HG02642 (cell line): ENCODE measurements at regions not wholly inside any gene's neighbourhood (a gene's known extent, or its start where the extent isn't known, plus 50 kb on each side); places are given as distances from the start of the nearest gene placed in this dataset.

Experiments used
- ATAC-seq: cut with Tn5 transposase; IDR thresholded peaks from one replicate; pipeline ENCODE4 v1.9.1; 2021; ENCODE audit warnings: mild to moderate bottlenecking; ENCODE audit not compliant: unreplicated experiment, poor library complexity

DNA sequence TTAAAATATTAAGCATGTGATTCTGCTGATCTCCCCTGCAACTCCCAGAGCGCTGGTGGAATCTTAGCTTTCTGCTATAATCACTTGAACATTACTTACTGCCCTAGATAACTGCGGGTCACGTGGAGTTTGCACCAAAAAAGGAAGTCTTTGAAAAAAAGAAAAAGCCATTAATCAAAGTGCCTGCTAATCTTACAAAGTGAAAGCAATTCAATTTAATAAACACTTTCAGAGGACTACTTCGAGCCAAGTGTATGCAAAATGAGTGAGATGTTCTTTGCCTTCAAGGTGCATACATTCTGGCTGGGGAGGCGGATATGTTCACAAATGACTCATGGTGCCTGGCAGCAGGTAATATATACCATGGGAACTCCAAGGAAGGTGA lies 109.9 kb upstream of the GAP43 start:
- no peak for ATAC-seq

DNA sequence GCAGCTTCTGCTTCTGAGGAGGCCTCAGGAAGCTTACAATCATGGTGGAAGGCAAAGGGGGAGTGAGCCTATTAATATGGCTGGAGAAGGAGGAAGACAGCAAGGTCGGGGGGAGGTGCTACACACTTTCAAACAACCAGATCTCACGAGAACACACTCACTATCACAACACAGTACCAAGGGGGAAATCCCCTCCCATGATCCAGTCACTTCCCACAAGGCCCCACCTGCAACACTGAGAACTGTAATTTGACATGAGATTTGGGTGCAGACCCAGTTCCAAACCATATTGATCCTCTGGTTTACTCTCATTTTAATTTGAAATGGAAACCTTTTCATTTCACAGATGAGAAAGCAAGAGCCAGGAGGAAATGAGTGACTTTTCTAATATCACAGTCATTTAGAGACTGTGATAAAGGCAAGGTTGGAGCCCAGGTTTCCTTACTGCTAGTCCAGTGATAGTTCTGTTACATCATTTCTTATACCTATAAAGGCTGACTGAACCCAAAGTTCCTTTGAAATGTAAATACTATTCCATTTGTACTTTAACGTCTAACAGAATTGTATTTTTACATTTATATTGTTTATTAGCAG lies 105.8 kb upstream of the GAP43 start:
- peak; percentile 41 for ATAC-seq

DNA sequence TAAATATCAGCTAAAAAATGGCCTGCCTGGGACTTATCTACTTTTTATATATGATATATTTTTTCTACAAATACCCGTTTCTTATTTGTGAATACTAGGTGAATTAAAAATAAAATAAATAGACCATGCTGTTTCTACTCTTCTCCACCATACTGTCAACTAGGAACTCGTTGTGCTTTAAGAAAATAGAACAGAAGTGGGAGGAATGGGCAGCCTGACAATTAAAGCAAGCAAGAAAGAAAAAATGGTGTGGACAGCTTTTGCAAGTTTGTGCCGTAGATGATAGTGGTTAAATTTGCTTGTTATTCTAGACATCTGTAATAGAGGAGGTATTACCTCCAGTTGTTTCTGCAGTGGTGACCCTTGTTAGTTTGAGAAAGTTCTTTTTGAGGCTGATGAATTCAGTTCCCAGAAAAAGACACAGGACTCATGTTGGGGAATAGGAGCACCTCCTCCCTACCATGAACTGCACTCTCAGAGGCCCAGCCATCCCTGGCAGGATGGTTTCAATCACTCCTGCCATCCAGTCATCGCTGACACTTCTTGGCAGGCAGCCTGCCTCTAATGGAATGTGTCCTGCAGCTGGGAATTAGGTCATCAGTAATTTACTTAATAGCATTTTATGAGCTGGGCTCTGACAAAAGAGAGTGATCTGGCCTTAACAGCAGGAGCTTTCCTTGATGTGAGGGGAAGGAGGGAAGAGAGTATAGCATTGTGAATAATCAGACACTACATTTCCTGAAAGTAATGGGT lies 105.0 kb upstream of the GAP43 start:
- ATAC-seq, result no peak

DNA sequence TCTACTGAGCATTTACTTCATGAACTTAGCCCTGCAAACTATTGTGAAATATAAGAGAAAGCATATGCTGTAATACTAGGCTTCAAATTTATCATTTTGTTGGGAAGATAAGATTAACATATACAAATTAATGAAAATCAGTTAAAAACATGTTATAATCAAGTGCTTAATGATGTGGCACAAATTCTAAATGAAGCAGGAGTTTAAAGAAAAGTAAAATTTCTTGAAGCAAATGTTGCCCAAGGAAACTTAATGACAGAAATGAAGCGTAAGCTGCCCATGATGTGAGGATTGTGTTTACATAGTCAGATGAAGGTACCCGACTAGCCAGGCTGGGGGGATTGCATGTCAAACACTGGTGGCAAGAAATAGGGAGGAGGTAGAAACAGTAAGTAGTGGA lies 103.1 kb upstream of the GAP43 start:
- ATAC-seq, result no peak

DNA sequence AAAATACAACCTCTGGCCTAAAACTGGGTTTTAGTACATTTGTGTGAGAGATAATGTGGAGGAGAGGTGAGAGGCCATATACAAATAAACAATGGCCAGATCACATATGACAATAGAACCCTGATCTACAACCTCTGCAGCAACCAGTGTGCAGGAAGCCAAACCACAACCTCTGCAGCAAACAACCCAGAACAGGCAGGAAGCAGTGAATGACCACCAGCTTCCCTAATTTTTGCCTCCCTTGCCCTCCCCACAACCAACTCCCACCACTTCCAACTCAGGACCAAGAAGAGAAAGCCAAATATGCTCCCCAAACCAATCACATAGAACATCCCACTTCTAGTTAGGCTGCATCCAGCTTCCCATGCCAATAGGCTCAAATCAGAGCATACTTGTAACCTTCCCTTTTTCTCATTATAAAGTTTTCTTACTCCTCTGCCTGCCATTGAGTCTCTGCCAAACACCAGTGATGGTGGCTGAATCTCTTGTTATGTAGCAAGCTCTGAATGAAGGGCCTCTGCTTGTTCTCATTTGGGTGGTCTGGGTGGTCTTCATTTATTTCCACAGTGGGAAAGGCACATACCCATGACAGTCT lies 102.6 kb upstream of the GAP43 start:
- no peak for ATAC-seq

DNA sequence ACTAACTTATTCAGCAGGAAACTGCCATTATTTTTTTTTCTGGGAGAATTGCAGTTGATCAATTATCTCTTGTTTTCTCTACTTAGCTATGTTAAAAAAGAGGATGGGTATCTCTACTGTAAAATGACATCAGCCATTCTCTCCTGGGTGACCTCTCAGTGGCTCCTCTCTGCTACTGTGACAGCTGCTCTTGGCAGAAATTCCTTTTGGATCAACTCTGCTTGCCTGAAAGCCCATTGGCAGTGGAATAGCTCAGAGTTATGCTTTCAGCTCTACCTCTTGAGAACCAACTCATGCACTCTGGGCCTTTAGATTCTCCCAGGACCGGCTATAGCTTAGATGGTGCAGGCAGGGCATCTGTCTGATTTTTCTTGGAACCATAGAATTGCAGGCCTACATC lies 99.9 kb upstream of the GAP43 start:
- no peak for ATAC-seq

DNA sequence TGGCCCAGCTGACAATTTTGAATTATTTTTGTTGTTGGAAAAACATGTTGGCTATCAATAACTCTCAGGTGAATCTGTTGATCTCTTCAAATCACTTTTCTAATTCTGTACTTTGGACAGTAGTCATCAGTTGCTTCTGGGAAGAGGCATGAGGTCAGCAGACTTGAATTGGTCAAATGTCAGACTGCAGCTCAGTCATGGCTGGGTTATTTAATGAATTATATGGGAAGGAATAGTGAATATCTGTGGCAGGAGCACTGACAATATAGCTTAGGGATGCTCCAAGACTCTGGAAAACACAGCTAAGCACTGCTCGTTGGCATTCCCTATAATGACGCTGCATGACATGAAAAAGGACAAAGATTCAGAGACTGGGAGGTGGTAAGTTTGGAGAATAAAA lies 98.8 kb upstream of the GAP43 start:
- no peak for ATAC-seq

DNA sequence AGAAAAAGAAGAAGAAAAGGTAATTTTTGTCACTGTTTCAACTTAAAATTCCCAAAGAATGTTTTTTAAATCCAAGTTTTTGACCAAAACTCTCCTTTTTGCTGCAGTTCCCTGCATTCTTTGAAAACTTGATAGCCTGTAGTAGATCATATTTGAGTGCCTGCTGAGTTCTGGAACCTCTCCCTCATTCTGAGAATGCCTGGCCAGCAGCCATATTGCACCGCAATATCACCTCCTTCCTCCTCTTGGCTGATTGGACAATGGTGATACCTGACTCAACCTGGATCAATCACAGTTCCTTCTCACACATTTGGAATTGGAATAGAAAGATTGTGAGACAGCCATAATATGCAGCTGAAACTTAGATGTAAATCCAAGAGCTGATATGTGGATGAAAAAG lies 97.6 kb upstream of the GAP43 start:
- ATAC-seq, result no peak

DNA sequence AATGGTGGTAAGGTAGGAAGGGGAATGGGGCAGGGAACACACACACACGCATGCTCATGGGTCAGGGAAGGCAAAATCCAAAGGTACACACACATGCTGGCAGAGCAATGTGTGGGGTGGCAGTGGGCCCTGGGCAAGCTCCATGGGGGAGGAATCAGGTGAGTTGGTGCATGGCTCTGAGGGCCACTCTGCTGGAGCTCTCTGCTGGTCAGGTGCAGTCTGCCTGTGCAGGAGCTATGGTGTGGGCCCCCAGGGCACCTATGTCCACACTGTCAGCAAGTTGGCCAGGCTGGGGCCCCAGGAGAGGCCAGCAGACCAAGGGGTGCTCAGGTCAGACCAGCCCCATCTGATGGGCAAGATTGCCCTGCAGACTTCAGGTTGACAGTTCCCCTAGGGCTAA lies 90.1 kb upstream of the GAP43 start:
- no peak for ATAC-seq

DNA sequence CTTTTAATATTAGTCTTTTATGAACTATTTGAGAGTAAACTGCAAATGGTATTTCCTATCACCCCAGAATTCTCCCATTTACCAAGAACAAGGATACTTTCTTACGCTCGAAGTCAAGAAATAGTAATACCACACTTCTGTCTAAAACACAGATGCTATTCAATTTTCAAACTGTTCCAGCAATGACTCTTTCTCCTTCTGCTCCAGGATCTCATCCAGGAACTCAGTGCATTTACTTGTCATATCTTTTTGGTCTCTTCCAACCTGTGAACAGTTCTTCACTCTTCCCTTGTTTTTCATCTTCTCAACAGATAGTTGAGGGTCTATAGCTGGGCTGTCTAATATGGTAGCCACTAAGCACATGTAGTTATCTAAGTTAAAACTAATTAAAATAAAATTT lies 87.1 kb upstream of the GAP43 start:
- ATAC-seq, result no peak

DNA sequence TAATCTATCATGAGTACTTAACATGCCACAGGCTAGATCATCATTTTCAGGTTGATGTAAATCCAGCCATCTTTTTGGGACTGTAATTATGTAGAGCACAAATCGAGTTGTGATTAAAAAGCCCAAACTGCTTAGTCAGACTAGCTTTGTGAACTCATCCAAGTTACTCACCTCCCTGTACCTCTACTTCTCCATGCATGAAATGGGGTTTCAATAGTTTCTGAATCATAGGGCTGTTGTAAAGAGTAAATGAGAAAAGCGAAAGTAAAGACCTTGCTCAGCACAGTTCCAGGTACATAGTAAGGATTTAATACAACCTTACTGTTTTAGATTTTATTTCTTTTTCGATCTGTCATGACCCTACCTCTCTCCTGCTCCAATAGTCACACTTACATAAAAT lies 85.6 kb upstream of the GAP43 start:
- no peak for ATAC-seq

DNA sequence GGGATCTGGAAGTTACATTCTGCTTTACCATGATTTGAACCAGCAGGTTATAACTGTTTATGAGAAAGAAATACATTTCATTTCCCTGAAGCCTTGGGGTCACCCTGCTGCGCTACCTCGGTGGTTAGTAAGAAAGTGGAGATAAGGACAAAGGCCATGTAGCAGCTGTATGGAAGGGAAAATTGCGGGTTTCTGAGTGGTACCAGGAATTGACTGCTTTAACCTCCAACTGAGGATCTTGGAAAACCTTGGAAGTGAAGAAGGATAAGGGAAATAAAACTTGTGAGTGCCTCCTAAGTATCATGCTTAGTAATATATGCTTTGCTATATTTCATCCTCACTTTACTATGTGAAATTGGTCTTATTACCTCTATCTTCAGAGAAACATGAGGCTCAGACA lies 76.1 kb upstream of the GAP43 start:
- ATAC-seq, result no peak

DNA sequence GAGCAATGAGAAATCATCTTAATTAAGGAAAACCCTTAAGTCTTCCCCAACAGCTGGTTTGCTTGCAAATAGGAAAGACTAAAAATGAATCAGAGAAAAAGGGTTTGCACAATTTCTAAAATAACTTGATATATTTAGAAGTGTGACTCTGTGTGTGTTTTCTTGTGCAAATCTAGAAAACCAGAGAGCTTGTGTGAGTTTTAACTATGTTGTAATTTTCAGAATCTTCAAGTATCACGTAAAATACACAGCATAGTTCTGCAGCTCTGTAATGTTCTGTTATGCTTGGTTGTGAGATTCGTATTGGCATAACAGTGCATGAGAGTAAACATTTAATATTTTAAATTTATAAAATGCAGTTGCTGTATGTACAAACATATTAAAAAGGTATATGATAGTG lies 74.7 kb upstream of the GAP43 start:
- no peak for ATAC-seq

DNA sequence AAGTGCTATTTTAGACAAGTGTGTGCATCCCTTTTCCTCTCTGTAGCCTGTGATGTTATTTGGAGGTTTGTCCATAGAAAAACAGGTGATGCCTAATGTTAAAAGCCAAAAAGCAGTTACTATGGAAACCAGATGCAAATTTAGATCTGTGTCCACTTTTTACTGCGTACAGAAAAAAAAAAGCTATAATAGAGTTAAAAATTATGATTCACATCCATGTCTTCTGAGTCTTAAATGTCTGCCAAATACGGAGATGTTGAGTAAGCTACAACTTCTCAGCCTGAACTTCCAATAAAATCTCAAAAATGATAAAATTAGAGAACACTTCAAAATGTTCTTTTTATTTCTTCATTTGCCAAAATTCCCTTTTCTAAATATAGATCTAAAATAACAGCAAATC lies 74.2 kb upstream of the GAP43 start:
- no peak for ATAC-seq

DNA sequence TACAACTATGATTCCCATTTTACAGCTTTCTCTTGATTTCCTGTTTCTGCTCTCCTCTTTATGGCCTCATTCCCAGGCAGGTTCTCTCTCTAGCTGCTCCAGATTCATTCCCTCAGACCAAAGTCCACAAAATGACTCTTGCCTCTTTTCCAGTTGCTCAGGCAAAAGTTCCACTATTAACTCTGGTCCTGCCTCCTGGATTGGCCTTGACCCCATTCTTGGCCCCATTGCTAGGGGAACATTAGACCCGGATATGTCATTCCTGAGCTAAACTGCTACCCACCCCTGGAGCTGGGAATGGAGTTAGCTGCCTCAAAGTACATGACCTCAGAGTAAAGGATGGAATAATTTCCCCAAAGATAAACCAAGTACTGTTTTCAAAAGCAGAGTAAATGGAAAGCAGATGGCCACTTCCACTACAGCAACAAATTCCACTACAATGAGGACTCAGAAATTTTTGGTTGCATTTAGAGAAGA lies 73.0 kb upstream of the GAP43 start:
- ATAC-seq, result no peak

DNA sequence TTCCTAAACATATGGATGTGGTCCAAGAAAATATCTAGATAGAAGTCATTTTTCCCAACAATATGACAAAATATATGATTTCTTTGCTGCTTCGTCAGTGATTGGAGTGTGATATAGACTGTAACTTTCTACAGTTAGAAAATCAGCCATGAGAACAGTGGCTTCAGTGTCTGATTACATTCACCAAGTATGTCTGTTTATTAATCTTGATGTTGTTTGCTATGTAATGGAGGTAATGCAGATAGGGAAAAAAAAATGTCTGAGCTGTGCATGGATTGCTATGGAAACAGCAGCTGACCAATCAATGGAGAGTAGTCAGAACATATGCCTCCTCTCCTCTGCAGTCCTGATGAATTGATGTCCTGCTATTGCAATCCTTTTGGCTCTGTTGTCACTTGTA lies 72.3 kb upstream of the GAP43 start:
- ATAC-seq, result no peak

DNA sequence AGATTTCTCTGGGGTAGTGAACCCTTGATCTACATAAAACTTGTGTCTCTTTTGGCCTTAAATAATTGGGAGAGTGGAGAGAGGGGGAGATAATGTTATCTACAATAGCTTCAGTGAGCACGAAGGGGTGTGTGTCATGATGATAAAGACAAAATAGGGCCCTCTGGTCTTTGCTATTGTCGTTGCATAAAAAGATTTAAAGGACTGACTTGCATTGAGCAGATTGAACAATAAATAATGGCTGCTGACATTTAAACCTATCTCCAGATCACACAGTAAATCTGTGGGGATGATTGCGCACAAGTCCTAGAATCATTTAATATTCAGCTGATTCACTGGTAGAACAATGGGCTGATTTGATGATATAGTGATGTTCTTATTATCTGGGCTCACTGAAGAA lies 71.3 kb upstream of the GAP43 start:
- ATAC-seq, result no peak

DNA sequence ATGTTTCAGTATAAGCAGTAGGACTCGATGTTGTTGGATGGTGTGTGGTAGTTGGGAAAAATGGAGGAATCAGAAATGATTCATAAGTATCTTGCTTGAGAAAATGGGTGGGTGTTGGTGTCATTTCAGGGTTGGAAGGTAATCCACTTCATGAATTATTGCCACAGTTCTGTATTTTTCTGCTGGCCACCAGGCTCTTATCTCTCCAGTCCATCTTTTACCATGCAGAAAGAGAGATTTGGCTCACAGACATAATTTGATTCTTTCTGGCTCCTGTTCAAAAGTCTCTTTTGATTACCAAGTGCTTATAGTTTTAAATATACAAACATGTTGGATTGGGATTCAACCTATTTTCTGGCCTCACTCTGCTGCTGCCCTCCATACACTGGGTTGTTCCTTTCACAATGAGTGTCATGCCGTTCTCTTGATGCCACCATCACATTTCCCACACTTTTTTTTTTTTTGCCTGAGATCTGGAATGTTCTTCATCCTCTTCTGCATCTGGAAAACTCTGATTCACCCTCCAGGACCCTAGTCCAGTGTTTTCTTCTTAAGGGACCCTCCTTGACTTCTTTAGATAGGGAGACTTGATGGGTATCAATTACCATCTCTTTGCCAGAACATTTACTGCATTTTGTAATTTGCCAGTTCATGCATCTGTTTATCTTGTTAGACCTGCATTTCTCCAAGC lies 69.4 kb upstream of the GAP43 start:
- no peak for ATAC-seq

DNA sequence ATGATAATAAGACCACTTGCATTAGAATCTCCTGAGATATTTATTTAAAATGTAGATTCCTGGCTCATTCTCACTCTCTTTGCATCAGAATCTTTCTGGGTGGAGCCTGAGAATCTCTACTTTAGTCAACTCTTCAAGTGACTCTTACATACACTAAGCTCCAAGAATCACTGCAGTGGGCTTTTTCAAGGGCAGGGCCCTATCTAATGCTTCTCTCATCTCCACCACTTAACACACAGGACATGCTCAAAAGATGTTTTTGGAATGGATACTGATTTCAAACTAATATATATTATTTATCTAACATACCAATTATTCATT lies 68.9 kb upstream of the GAP43 start:
- no peak for ATAC-seq

DNA sequence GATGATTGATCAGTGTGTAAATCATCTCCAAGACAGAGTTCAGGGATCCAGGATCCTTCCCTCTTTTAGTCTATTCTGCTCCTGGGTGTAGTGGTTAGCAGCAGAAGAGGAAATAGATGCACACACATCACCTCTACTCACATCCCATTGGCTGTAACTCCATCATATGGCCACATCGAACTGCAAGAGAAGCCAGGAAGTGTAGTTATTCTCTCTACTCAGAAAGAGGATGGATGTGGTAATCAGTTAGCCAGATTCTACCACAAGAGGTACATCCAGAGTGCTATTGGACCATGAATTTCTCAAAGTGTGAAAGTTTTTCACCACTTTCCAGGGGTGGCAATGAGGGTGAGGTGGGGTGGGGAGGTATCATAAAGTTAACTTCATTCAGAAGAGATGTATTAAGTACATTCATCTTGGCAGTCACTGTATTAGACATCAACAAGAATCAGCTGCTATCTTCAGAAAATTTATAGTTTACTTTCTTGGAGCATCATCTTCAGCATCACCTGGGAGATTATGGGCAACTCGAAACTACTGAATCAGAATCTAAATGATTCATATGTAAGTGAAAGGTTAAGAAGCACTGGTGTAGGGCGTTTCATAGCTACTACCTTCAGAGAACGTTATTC lies 60.6 kb upstream of the GAP43 start:
- no peak for ATAC-seq

DNA sequence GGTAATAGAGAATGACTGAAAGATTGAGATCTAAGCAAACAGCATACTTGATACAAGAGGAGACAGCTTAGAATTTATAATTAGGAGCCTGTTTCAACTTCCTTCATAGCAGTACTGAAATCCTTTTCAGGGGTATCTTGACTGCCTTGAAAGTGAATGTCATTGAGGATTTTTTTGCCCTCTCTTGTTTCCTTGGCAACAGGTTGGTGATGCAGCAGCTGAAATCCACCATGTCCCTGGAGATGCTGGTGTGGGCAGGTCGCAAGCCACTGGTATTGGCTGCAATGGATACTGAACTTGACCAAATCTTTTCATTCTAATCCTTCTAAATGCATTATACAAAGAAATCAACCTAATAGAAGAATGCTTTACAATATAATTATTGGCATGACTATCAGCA lies 59.3 kb upstream of the GAP43 start:
- no peak for ATAC-seq
